Keratinocyte (primary cell): ENCODE measurements at regions not wholly inside any gene's neighbourhood (a gene's known extent, or its start where the extent isn't known, plus 50 kb on each side); places are given as distances from the start of the nearest gene placed in this dataset.

Experiments
- DNase-seq: peaks from one replicate; pipeline ENCODE4 v3.0.0-alpha.2; 2011; ENCODE audit warnings: low read depth, missing footprints, low spot score
- FAIRE-seq: peaks from 2 replicates; lab custom pipeline; 2011; peaks lifted over from hg19 to GRCh38; lab: Jason Lieb, UNC
- H2AFZ ChIP-seq: 2 replicates; pipeline ENCODE4 v1.6.0; 2012; ENCODE audit warnings: low read length, control low read depth, inconsistent platforms; ENCODE audit not compliant: control insufficient read depth
- H3K27ac ChIP-seq: 2 replicates; pipeline ENCODE4 v1.5.1; 2011; ENCODE audit warnings: low read length; ENCODE audit not compliant: control insufficient read depth, insufficient read depth
- H3K27me3 ChIP-seq: 3 replicates; pipeline ENCODE4 v1.6.0; 2011; ENCODE audit warnings: low read length; ENCODE audit not compliant: control insufficient read depth, insufficient read depth; ENCODE audit errors: extremely low read depth
- H3K36me3 ChIP-seq, 2 experiments: 2 replicates in 1 of 2; 3 replicates in 1 of 2; pipeline ENCODE4 v1.5.1; 2011; ENCODE audit warnings: low read length in 2 of 2, mild to moderate bottlenecking in 1 of 2; ENCODE audit not compliant: control insufficient read depth in 2 of 2, insufficient read depth in 2 of 2; ENCODE audit errors: extremely low read depth in 1 of 2
- H3K4me1 ChIP-seq: 3 replicates; pipeline ENCODE4 v1.5.1; 2011; ENCODE audit warnings: low read length; ENCODE audit not compliant: control insufficient read depth, insufficient read depth; ENCODE audit errors: extremely low read depth
- H3K4me2 ChIP-seq: 3 replicates; pipeline ENCODE4 v1.6.0; 2011; ENCODE audit warnings: low read depth, low read length; ENCODE audit not compliant: control insufficient read depth, insufficient read depth; ENCODE audit errors: extremely low read depth
- H3K4me3 ChIP-seq, 3 experiments: fragments of 200-600 bp in 1 of 3; sonication (generic) in 1 of 3; 2 replicates in 2 of 3; 3 replicates in 1 of 3; pipeline ENCODE4 v1.5.1; 2011 to 2016; ENCODE audit warnings: low read length in 3 of 3, mild to moderate bottlenecking in 3 of 3, control low read depth in 2 of 3, inconsistent platforms in 1 of 3, low read depth in 1 of 3, mixed read lengths in 1 of 3, mixed run types in 1 of 3, moderate library complexity in 1 of 3; ENCODE audit not compliant: control insufficient read depth in 2 of 3, insufficient read depth in 2 of 3; ENCODE audit errors: extremely low read depth in 1 of 3
- H3K79me2 ChIP-seq: 2 replicates; pipeline ENCODE4 v1.6.0; 2012; ENCODE audit warnings: low read length; ENCODE audit not compliant: control insufficient read depth, insufficient read depth
- H3K9ac ChIP-seq: 3 replicates; pipeline ENCODE4 v1.6.0; 2011; ENCODE audit warnings: low read length; ENCODE audit not compliant: control insufficient read depth, insufficient read depth; ENCODE audit errors: extremely low read depth
- H3K9me1 ChIP-seq: 3 replicates; pipeline ENCODE4 v1.6.0; 2011; ENCODE audit warnings: low read length; ENCODE audit not compliant: control insufficient read depth, insufficient read depth; ENCODE audit errors: extremely low read depth
- H3K9me3 ChIP-seq: 2 replicates; pipeline ENCODE4 v1.5.1; 2012; ENCODE audit warnings: low read depth, low read length; ENCODE audit not compliant: control insufficient read depth
- H4K20me1 ChIP-seq: 3 replicates; pipeline ENCODE4 v1.6.0; 2011; ENCODE audit warnings: low read length; ENCODE audit not compliant: control insufficient read depth, insufficient read depth; ENCODE audit errors: extremely low read depth
- CTCF ChIP-seq, 3 experiments: IDR thresholded peaks in 1 of 3; conservative IDR thresholded peaks in 1 of 3; optimal IDR thresholded peaks in 1 of 3; 2 replicates in 2 of 3; 3 replicates in 1 of 3; pipeline versions ENCODE3 to v1.5.1; 2011; ENCODE audit warnings: low read length in 3 of 3, mild to moderate bottlenecking in 3 of 3, moderate library complexity in 2 of 3, control low read depth in 1 of 3, inconsistent platforms in 1 of 3; ENCODE audit not compliant: insufficient read depth in 2 of 3; ENCODE audit errors: extremely low read depth in 1 of 3
- EZH2 ChIP-seq: IDR thresholded peaks from one replicate; pipeline ENCODE4 v1.6.1; 2012; ENCODE audit warnings: inconsistent platforms, mild to moderate bottlenecking, low read length, moderate library complexity
- dilution Hi-C: fragments of 300-500 bp; cut with MboI; formaldehyde crosslinking; loops from one replicate; pipeline ENCODE4 v1.7.0; 2020; ENCODE audit warnings: low sequenced_read_pairs; ENCODE audit not compliant: extremely low pct_ligation_motif_present

- Histone ChIP-seq H3K4me1 (no peaks in the 10 kb centered on the region), H3K79me2 (no peaks in the 10 kb centered on the region), H3K4me3 (no peak overlapping the region), H3K27ac (no peak overlapping the region), H3K27me3 (no peaks in the 10 kb centered on the region), H2AFZ (no peak overlapping the region), H3K9me1 (no peaks in the 10 kb centered on the region), H3K9ac (no peak overlapping the region), H3K36me3 (no peaks in the 10 kb centered on the region), H3K4me2 (no peak overlapping the region), H3K9me3 (no peaks in the 10 kb centered on the region), H4K20me1 (no peaks in the 10 kb centered on the region)
- no peak for FAIRE-seq
- DNase-seq = no peak
- dilution Hi-C loops = no loop called here
- TF ChIP-seq CTCF (optimal IDR thresholded peaks at IDR 0.05 in 1 of 3, IDR thresholded peaks at IDR 0.05 in 1 of 3, conservative IDR thresholded peaks at IDR 0.05 in 1 of 3; ENCODE audit: extremely low read depth in 1 of 3, insufficient read depth in 2 of 3, low read length in 3 of 3) (no peak), EZH2 (no peak)
Measured at GRCh38 chr4:108334031-108334430, 165.3 kb upstream of the LEF1 start.

GRCh38 chr4:108333353-108333942 lies 164.7 kb upstream of the LEF1 start:
- H3K27me3 ChIP-seq = no peaks in the 10 kb centered on the region
- H3K36me3 ChIP-seq = no peaks in the 10 kb centered on the region
- no peak overlapping the region for H3K4me2 ChIP-seq
- no peaks in the 10 kb centered on the region for H3K9me3 ChIP-seq
- dilution Hi-C loops = no loop called here
- H3K4me3 ChIP-seq = no peak overlapping the region
- H4K20me1 ChIP-seq = no peaks in the 10 kb centered on the region
- TF ChIP-seq CTCF (optimal IDR thresholded peaks at IDR 0.05 in 1 of 3, IDR thresholded peaks at IDR 0.05 in 1 of 3, conservative IDR thresholded peaks at IDR 0.05 in 1 of 3; ENCODE audit: extremely low read depth in 1 of 3, insufficient read depth in 2 of 3, low read length in 3 of 3) = no peak
- TF ChIP-seq EZH2 = no peak
- H3K9ac ChIP-seq = no peak overlapping the region
- no peak overlapping the region for H2AFZ ChIP-seq
- no peak for DNase-seq
- H3K79me2 ChIP-seq = no peaks in the 10 kb centered on the region
- no peak overlapping the region for H3K27ac ChIP-seq
- H3K4me1 ChIP-seq = no peaks in the 10 kb centered on the region
- no peak for FAIRE-seq
- no peaks in the 10 kb centered on the region for H3K9me1 ChIP-seq
